ENCODE measurements at regions not wholly inside any gene's neighbourhood (a gene's known extent, or its start where the extent isn't known, plus 50 kb on each side); places are given as distances from the start of the nearest gene placed in this dataset.

- H3K9ac ChIP-seq (ENCODE audit: low read length in 3 of 3) = no peak overlapping the region
- H3K4me3 ChIP-seq (ENCODE audit: low read length in 3 of 3) = no peak overlapping the region
- peaks cover 0 to 9% (median 3%) of the 10 kb centered on the region in 3 donors for H3K4me1 ChIP-seq (ENCODE audit: control insufficient read depth in 2 of 3, insufficient read depth in 2 of 3, low read depth in 1 of 3, low read length in 3 of 3)
- intact Hi-C loops (cut with DNase I) = no loop called here
- H3K27me3 ChIP-seq (ENCODE audit: control insufficient read depth, insufficient read depth, low read length) = no peaks in the 10 kb centered on the region
- TF ChIP-seq CTCF (IDR thresholded peaks at IDR 0.05; ENCODE audit: borderline replicate concordance, extremely low read depth, insufficient read depth) = no peak
- FAIRE-seq (no peak), DNase-seq (no peak)
- no peaks in the 10 kb centered on the region for H3K36me3 ChIP-seq (ENCODE audit: control insufficient read depth in 2 of 3, insufficient read depth in 3 of 3, low read length in 3 of 3)
- no peak overlapping the region for H3K27ac ChIP-seq (ENCODE audit: low read depth in 2 of 2, low read length in 2 of 2)
- H3K9me3 ChIP-seq (ENCODE audit: control insufficient read depth in 2 of 3, insufficient read depth in 1 of 3, low read length in 3 of 3) = no peaks in the 10 kb centered on the region
Measured at GRCh38 chr20:39855056-39855455, 834.0 kb downstream of the MAFB start.

- Histone ChIP-seq H3K27ac (ENCODE audit: low read depth in 2 of 2, low read length in 2 of 2) (no peak overlapping the region), H3K36me3 (ENCODE audit: control insufficient read depth in 2 of 3, insufficient read depth in 3 of 3, low read length in 3 of 3) (no peaks in the 10 kb centered on the region), H3K27me3 (ENCODE audit: control insufficient read depth, insufficient read depth, low read length) (no peaks in the 10 kb centered on the region), H3K9me3 (ENCODE audit: control insufficient read depth in 2 of 3, insufficient read depth in 1 of 3, low read length in 3 of 3) (no peaks in the 10 kb centered on the region), H3K4me1 (ENCODE audit: control insufficient read depth in 2 of 3, insufficient read depth in 2 of 3, low read depth in 1 of 3, low read length in 3 of 3) (peaks cover 0 to 10% (median 9%) of the 10 kb centered on the region in 3 donors), H3K9ac (ENCODE audit: low read length in 3 of 3) (no peak overlapping the region), H3K4me3 (ENCODE audit: low read length in 3 of 3) (no peak overlapping the region)
- TF ChIP-seq CTCF (IDR thresholded peaks at IDR 0.05; ENCODE audit: borderline replicate concordance, extremely low read depth, insufficient read depth) = no peak
- FAIRE-seq = no peak
- DNase-seq = peak in 4 of 5 donors; percentile 69 to 81 (median 76)
- intact Hi-C loops (cut with DNase I) = no loop called here
Measured at GRCh38 chr20:39853636-39854035, 835.4 kb downstream of the MAFB start.

- Histone ChIP-seq H3K9me3 (ENCODE audit: control insufficient read depth in 2 of 3, insufficient read depth in 1 of 3, low read length in 3 of 3) (no peaks in the 10 kb centered on the region), H3K4me3 (ENCODE audit: low read length in 3 of 3) (no peak overlapping the region), H3K4me1 (ENCODE audit: control insufficient read depth in 2 of 3, insufficient read depth in 2 of 3, low read depth in 1 of 3, low read length in 3 of 3) (peaks cover 0 to 10% (median 9%) of the 10 kb centered on the region in 3 donors), H3K9ac (ENCODE audit: low read length in 3 of 3) (no peak overlapping the region), H3K27me3 (ENCODE audit: control insufficient read depth, insufficient read depth, low read length) (no peaks in the 10 kb centered on the region), H3K27ac (ENCODE audit: low read depth in 2 of 2, low read length in 2 of 2) (no peak overlapping the region), H3K36me3 (ENCODE audit: control insufficient read depth in 2 of 3, insufficient read depth in 3 of 3, low read length in 3 of 3) (no peaks in the 10 kb centered on the region)
- TF ChIP-seq CTCF (IDR thresholded peaks at IDR 0.05; ENCODE audit: borderline replicate concordance, extremely low read depth, insufficient read depth) = no peak
- intact Hi-C loops (cut with DNase I) = no loop called here
- peak in 3 of 5 donors; percentile 15 to 42 (median 42) for DNase-seq
- no peak for FAIRE-seq
Measured at GRCh38 chr20:39853050-39853449, 836.0 kb downstream of the MAFB start.

- FAIRE-seq (no peak), DNase-seq (no peak)
- H3K36me3 ChIP-seq (ENCODE audit: control insufficient read depth in 2 of 3, insufficient read depth in 3 of 3, low read length in 3 of 3) = no peaks in the 10 kb centered on the region
- H3K9ac ChIP-seq (ENCODE audit: low read length in 3 of 3) = no peak overlapping the region
- no peaks in the 10 kb centered on the region for H3K27me3 ChIP-seq (ENCODE audit: control insufficient read depth, insufficient read depth, low read length)
- H3K4me3 ChIP-seq (ENCODE audit: low read length in 3 of 3) = no peak overlapping the region
- H3K4me1 ChIP-seq (ENCODE audit: control insufficient read depth in 2 of 3, insufficient read depth in 2 of 3, low read depth in 1 of 3, low read length in 3 of 3) = peaks cover 0 to 10% (median 9%) of the 10 kb centered on the region in 3 donors
- H3K27ac ChIP-seq (ENCODE audit: low read depth in 2 of 2, low read length in 2 of 2) = no peak overlapping the region
- intact Hi-C loops (cut with DNase I) = no loop called here
- no peak for TF ChIP-seq CTCF (IDR thresholded peaks at IDR 0.05; ENCODE audit: borderline replicate concordance, extremely low read depth, insufficient read depth)
- H3K9me3 ChIP-seq (ENCODE audit: control insufficient read depth in 2 of 3, insufficient read depth in 1 of 3, low read length in 3 of 3) = no peaks in the 10 kb centered on the region
Measured at GRCh38 chr20:39851459-39851858, 837.6 kb downstream of the MAFB start.

Measured in kidney (tissue), 13 donors.